Posterior cingulate gyrus (tissue), 11 donors: ENCODE measurements at regions not wholly inside any gene's neighbourhood (a gene's known extent, or its start where the extent isn't known, plus 50 kb on each side); places are given as distances from the start of the nearest gene placed in this dataset.

Experiments used
- DNase-seq, 10 donors: peaks; one replicate each; pipeline versions ENCODE4 v3.0.0 to v3.0.0-alpha.2; 2020 to 2021; ENCODE audit warnings: mixed read lengths in 3 of 10
- intact Hi-C: fragments of 100-400 bp; cut with DNase I; formaldehyde crosslinking; loops from one replicate; pipeline ENCODE4 v1.15.1; 2023

- no peak for DNase-seq
- intact Hi-C loops: no loop called here
Observed at GRCh38 chr16:17887963-17888362, 417.2 kb upstream of the XYLT1 start.

- no peak for DNase-seq
- intact Hi-C loops: no loop called here
Observed at GRCh38 chr16:17885659-17886207, 415.0 kb upstream of the XYLT1 start.

- intact Hi-C loops: no loop called here
- DNase-seq: no peak
Observed at GRCh38 chr16:17877821-17878360, 407.1 kb upstream of the XYLT1 start.

- intact Hi-C loops: no loop called here
- DNase-seq: no peak
Observed at GRCh38 chr16:17866996-17867395, 396.2 kb upstream of the XYLT1 start.

- no peak for DNase-seq
- intact Hi-C loops: no loop called here
Observed at GRCh38 chr16:17861981-17862479, 391.3 kb upstream of the XYLT1 start.

GRCh38 chr16:17858061-17858460, 387.3 kb upstream of the XYLT1 start:
- intact Hi-C loops: no loop called here
- no peak for DNase-seq

GRCh38 chr16:17853958-17854357, 383.2 kb upstream of the XYLT1 start:
- intact Hi-C loops: no loop called here
- DNase-seq: no peak

GRCh38 chr16:17852977-17853702, 382.4 kb upstream of the XYLT1 start:
- intact Hi-C loops: no loop called here
- DNase-seq: no peak

- intact Hi-C loops: no loop called here
- DNase-seq: no peak
Observed at GRCh38 chr16:17850581-17851250, 380.0 kb upstream of the XYLT1 start.

- intact Hi-C loops: loop anchor here (10.0 kb wide), 1 partner anchor 83 kb away; no protein-coding TSS in a partner anchor
- no peak for DNase-seq
Observed at GRCh38 chr16:17847234-17847795, 376.6 kb upstream of the XYLT1 start.

- intact Hi-C loops: loop anchor here (10.0 kb wide), 1 partner anchor 81 kb away; no protein-coding TSS in a partner anchor
- DNase-seq: peak in 5 of 10 donors; percentile 19 to 86 (median 34)
Observed at GRCh38 chr16:17846030-17846429, 375.3 kb upstream of the XYLT1 start.

GRCh38 chr16:17845031-17845430, 374.3 kb upstream of the XYLT1 start:
- DNase-seq: peak in 6 of 10 donors; percentile 26 to 91 (median 68)
- intact Hi-C loops: loop anchor here (10.0 kb wide), 1 partner anchor 80 kb away; no protein-coding TSS in a partner anchor

- no peak for DNase-seq
- intact Hi-C loops: loop anchor here (10.0 kb wide), 1 partner anchor 79 kb away; no protein-coding TSS in a partner anchor
Observed at GRCh38 chr16:17843905-17844304, 373.1 kb upstream of the XYLT1 start.

- intact Hi-C loops: loop anchor here (10.0 kb wide), 1 partner anchor 75 kb away; no protein-coding TSS in a partner anchor
- DNase-seq: no peak
Observed at GRCh38 chr16:17839907-17840306, 369.1 kb upstream of the XYLT1 start.

GRCh38 chr16:17839272-17839671, 368.5 kb upstream of the XYLT1 start:
- intact Hi-C loops: no loop called here
- DNase-seq: peak in 2 of 10 donors; percentile 62 to 65

GRCh38 chr16:17836868-17837602, 366.3 kb upstream of the XYLT1 start:
- intact Hi-C loops: no loop called here
- DNase-seq: no peak

GRCh38 chr16:17835118-17835876, 364.5 kb upstream of the XYLT1 start:
- DNase-seq: no peak
- intact Hi-C loops: no loop called here

GRCh38 chr16:17832738-17833137, 362.0 kb upstream of the XYLT1 start:
- intact Hi-C loops: no loop called here
- DNase-seq: no peak

GRCh38 chr16:17831330-17831729, 360.6 kb upstream of the XYLT1 start:
- no peak for DNase-seq
- intact Hi-C loops: no loop called here
